HG03457 (cell line): ENCODE measurements at regions not wholly inside any gene's neighbourhood (a gene's known extent, or its start where the extent isn't known, plus 50 kb on each side); places are given as distances from the start of the nearest gene placed in this dataset.

Source experiments
- ATAC-seq: cut with Tn5 transposase; IDR thresholded peaks from one replicate; pipeline ENCODE4 v1.9.1; 2021; ENCODE audit warnings: moderate number of reproducible peaks; ENCODE audit not compliant: unreplicated experiment

DNA sequence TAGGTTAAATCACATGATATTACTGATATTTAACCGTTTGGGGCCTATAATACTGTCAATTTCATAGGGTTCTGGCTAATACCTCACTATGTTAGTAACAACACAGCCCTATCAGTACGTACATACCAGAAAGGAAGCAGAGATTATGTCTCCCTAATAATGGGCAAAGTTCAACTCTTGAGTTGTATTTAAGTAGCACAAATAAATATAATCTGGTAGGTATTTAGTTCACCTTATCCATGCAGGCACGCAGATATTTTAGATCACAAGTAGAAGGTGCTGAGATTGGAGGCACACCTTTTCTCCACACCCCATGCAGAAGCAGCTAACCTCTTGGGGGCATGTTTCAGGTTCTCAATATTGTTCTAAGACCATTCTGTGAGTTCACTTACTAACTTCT, 118.9 kb downstream of the IRS1 start:
- ATAC-seq, result no peak

DNA sequence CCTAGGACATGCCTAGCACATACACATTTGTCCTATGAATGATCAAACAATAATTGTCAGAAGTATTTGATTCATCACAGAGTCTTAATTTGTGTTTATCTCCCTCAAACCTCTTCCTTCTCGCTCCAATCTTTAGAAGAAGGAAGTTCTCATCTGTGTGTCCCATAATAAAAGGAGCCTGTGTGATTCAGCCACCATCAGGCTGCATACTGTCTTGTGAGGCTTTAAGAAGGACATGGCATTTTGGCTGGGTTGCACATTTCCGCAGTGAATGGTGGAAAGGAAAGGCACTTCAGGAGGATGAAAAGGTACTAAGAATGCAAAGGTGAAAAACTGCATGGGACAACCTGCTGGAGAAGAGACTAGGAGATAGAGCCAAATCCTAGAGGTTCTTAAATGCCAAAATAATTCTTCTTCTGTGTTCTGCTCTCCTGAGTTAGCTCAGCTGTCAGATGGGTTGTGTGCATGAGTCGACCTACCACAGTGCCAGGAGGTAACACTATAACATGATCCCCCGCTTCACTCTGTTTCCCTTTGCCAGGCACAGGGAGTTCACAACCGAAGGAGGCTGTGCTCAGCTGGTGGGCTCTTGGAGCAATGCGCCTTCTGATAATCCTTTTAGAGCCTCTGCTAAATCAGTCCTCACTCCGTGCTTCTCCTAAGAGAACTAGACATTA, 120.1 kb downstream of the IRS1 start:
- no peak for ATAC-seq

DNA sequence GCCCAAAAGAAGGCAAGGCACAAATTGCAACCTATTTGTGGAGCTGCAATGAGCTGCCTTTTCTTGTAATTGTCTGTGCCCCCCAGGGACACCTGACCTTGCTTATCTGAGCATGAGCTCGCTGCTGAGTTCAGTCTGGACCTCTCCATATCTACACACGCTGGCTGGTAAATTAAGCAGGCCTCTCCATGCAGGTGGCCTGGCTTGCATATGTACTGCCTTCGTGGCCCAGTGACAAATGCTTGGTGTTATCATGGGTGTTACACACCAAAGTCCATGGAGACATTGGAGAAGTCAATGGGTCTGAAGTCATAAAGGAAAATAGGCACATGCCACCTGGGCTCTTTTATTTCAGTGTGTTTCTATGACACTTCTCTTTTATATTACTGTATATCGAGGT, 121.2 kb downstream of the IRS1 start:
- no peak for ATAC-seq

DNA sequence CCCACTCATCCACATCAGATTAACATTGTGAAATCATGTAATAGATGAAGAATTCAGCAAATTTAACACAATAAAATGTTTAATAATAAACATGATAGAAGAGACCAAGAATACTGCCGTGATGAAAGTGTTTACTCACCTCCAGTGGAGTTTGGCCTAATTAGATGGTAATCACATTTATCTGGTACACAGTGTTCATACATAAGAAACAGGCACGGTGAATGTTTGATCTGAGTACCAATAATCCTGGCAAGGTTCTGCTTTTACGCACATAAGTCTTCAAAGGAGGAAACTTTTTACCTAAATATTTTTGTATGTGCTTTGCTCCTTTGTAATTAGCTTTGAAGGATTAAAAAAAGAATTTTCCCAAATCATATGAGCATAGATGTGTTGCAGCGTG, 122.5 kb downstream of the IRS1 start:
- ATAC-seq, result no peak

DNA sequence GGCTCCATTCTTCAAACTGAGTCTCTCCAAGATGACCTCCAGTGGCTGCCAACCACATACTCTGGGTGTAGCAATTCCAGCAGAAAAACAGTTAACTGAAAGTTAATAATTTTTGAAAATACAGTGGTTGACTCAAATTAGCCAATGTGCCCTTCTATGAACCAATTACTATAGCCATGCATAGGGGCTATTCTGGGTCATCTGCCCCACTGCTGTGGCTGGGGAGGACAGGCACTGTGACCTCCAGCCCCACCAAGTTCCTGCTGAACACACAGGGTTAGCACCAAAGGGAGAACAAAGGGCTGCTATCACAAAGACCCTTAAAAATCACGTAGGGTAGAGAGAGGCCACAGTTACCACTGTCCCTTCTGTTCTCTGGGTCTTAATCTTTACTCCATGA, 123.0 kb downstream of the IRS1 start:
- ATAC-seq, result no peak

DNA sequence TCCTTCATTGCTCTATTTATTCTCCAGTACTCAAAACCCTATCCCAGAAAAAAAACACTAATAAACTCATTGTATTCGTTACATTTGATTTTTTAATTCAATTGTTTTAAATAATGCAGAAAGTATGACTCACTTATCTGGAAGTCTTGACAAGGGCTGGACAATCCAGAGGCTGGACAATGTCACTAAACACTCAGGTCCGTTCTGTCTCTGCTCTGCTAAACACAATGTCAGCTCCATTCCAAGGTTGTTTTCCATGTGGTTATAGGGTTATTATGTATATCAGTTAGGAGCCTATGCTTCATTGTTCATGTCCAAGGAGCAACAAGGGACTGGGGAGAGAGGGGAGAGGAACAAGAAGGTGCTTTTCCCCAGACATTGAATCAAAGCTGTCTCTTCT, 125.5 kb downstream of the IRS1 start:
- ATAC-seq, result no peak

DNA sequence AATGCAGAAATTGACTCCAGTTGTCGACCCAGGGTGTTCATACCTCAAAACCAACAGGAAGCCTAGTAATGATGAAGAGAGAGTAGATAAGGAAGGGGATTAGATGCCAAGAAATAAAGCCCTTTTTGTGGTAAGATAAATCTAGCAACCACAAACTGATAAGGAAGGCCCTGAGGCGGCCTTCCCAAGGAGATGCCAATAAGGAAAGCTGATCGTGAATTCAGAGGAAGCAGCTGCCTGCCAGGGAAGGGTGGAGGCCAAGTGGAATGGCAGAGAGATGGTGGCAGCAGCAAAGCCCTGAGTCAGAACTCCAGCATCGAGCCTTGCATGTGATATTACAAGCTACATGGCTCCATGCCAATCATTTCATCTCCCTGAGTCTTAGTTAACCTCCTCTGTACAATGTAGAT, 126.3 kb downstream of the IRS1 start:
- no peak for ATAC-seq

DNA sequence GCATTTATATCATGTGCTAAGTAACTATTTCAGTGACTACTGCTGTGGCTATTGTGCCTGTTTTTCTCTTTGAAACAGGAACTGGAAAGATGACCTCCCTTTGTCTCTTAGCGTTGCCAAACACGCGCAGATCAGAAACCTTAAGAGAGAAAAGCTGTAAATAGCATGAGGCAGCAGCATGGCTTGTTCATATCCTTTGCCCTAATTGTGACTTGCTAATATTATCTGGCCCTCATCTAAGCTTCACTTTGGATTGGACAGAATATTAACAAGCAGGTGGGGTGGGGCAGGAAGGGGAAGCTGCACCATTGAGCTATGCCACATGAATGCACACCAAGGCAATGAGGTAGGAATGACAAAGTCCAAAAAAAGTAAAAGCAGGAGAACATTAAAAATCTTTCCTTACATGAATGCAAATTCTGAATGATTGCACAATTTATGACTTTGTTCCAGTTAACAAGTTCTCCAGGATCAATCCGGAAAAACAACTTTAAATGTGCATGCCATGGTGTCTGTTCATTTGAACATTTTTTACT, 128.4 kb downstream of the IRS1 start:
- ATAC-seq, result no peak

DNA sequence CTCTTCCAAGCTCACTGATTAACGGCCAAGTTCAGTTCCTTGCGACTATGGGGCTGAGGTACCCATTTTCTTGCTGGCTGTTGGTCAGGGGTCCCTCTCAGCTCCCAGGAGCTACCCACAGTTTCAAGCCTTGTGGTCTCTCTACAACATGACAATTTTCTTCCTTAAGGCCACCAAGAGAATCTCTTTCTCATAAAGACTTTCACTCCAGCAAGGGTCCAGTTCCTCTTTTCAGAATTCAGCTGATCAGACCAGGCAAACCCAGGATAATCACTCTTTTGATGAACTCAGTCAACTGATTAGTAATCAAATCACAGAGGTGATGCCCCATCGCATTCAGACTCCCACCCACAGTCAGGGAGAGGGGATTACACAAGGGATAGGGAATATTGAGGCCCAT, 129.7 kb downstream of the IRS1 start:
- ATAC-seq, result no peak

DNA sequence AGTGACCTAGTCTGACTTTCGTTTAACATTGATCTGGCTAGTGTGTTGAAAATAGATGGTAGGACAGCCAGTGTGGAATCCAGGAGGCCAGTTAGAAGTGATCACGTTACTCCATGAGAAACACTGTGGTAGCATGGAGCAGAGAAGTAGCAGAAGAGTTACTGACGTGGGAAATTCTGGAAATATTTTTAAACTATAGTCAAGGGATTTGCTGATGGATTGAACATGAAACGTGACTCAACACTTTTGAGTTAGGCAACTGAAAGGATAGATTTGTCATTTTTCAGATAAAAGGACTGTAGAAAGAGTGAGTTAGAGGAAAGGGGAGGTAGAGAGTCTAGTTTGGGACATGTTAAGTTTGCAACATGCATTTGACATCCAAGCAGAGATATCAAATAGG, 130.4 kb downstream of the IRS1 start:
- no peak for ATAC-seq

DNA sequence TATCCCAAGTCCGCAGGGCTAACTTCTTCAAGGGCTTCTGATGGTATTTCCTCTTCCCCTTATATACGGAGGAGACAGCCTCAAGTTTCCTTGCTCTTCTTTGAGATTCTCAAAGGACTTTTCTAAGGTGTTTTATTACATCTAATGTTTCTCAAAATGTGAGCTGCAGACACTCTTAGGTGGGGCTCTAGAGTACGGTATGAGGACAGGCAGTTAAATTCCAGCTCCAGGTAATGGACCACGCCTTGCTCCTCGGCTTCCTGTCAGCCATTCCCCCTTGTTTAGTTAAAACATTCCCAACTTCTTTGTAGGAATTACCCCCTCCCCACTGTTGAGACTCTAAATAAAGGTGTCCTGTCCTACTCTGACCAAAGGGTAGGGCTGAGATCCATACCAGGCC, 131.9 kb downstream of the IRS1 start:
- no peak for ATAC-seq

DNA sequence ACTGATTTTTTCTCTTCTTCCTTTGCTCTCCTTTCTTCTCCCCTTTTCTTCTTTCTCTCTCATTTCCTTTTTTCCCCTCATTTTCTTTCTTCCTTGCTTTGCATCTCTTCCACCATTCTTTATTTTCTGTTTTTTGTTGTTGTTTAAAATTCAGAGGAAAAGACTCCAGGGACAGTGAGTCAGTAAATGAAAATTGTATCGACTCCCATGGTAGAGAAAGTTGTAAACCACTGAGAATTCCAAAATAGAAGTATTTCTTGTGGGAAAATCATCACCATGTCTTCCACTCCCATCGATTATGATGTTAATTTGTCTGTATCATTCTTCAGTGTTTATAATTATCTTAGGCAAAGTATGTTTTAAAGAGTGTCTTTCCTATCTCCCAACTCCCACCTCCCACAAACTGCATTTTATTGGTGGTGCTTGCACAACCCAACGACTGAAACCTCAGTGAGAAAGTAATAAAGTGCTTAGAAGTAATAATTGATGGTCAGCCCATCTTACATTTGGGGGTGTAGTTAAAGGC, 134.3 kb downstream of the IRS1 start:
- ATAC-seq, result no peak

DNA sequence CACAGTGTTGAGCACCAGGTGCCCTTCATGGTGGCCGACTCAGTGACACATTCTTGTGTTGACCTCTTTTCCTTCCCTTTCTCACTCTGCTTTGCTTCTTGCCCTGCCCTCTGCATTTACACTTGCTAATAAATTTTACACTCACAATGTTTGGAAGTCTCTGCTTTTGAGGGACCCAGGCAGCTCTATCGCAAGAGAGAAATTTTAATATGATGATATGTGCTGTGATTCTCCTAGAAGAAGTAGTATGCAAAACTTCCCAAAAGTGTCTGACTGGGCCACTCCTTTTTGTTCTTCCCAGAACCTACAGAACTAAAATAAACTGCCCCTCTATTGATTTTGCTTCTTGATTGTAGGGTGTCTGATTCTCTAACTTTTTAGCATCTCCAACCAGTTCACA, 135.0 kb downstream of the IRS1 start:
- ATAC-seq, result no peak

DNA sequence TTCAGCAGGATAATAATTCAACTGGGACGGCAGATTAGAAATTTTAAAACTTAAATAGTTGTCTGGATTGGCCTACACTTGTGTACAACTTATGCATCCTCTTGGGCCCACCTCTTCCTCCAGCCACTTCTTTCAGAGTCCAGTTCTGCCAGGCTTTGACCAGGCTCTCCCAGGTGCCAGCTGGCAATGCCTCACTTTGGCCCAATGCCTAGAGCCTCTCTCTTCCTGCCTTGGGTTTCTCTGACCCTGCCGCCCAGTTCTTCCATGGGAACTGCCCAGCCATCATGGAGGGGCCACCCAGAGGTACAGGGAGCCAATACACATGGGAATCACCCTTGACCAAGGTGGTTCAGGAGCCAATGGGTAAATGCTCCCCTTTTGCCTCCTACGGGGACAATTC, 135.5 kb downstream of the IRS1 start:
- no peak for ATAC-seq

DNA sequence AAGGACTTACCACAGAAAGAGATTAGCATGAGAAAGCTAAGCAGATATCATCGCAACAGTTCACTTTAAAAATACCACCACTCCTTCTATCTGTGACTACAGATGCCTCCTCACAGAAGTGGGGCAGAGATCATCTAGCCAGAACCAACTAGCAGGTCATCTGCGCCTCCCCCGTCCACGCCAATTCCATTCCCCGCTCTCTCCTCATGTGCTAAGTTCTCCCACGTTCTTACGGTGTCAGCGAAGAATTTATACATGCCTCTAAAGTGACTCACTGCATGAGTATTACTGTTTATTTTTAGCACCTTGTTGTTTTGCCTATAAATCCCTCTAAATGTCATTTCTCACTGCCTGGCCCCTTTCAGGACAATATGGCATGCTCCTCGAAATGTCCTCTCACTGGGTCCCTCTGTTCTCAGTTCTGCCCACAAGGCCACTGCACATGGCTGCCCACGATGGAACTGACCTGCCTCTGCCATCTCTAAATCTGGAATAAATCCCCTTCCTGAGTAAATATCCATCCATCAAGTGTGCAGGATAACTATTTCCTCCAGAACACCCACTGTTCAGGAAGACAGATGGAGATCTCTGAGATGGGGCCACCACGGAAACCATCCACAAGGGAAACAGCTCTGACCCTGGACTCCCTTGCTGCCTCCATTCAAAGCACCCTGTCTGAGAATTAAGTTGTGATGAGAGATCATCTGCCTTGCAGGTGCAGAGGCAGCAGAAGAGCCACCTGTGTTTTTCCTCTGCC, 137.7 kb downstream of the IRS1 start:
- no peak for ATAC-seq

DNA sequence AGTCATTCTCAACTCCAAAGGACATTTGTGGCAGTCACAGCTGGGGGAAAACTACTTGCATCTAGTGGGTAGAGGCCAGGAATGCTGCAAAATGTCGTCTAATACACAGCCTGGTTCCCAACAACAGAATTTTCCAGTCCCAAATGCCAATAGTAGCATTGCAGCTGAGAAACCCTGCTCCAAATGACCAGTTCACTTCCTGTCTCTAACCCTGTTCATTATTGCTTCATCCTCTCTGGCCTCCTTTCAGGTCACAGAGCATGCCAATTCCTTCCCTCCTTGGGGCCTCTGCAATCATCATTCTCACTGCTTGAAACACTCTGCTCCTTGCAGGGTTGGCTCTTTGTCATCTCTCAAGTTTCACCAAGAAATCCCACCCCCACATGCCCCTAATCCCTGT, 139.1 kb downstream of the IRS1 start:
- no peak for ATAC-seq

DNA sequence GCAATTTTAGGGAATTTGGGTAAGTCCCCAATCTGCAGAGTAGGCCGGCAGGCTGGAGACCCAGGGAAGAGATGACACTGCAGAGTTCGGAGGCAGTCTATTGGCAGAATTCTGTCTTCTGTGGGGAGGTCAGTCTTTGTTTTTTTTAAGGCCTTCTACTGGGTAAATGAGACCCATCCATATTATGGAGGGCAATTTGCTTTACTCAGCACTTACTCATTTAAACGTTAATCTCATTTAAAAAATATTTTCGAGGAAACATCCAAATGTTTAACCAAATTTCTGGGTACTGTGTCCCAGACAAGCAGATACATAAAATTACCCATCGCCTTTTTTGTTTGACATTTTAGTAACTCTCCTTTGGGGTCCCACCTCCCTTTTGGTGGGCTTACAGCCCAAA, 139.5 kb downstream of the IRS1 start:
- no peak for ATAC-seq

DNA sequence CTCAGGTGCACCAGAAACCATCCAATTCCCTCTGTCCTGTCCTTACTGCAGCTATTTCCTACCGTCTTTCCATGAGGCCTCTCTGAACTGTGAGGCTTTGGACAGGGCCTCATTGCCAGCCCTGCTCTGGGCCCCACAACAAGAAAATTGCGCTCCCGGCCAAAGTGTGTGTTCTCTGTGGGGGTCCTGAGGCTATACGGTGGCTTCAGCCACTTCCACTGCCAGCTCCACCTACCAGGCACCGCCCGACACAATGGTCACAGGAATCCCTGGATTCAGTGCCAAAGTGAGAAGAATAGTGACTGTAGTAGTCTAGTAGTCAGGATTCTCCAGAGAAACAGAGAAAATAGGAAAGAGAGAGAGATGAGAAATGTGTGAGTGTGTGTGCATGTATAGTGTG, 140.2 kb downstream of the IRS1 start:
- no peak for ATAC-seq

DNA sequence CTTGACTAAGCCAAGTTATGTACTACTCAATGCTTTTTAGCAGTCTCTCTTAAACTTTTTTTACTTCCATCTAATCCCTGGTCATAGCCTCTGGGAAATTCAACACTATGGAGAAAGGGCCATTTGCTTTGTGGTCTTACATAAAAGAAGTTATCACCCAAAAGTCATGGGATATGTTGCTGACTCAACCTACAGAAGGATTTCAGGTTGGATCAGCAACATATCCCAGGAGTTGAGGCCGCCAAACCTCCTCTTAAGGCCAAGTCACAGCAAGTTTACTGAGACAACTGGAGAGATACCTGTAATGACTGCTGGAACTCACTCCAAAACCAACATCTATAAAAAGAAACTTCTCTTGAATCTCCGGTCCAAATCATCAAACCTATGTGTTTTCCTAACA, 141.1 kb downstream of the IRS1 start:
- no peak for ATAC-seq

DNA sequence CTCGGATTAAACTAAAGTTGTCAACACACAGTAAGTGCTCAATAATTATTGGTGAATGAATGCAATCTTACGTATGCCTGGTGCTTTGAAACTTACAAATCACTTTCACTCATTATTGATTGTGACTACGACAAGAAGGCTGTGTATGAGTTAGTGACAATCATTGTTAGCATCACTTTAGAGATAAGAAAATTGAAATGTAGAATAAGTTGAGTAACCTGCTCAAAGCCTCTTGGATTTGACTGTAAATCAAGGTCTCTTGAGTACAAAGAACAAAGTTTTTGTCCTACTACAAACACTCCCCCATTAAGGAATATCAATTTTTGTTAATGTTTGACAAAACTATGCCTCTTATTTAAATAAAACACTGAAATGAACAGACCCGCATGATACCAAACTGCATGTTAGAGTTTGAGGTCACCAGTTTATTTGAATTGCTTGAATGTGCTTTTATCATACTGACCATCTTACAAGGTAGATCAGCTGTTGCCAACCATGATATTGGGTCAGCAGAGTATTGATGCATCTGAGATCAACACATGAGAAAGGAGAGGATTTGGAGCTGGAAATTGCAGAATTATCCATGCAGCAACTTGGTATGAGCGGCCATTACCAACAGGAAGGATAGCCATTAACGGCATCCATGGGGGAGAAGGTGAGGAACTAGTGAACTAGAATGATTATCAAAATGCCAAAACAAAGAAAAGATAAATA, 142.1 kb downstream of the IRS1 start:
- no peak for ATAC-seq

DNA sequence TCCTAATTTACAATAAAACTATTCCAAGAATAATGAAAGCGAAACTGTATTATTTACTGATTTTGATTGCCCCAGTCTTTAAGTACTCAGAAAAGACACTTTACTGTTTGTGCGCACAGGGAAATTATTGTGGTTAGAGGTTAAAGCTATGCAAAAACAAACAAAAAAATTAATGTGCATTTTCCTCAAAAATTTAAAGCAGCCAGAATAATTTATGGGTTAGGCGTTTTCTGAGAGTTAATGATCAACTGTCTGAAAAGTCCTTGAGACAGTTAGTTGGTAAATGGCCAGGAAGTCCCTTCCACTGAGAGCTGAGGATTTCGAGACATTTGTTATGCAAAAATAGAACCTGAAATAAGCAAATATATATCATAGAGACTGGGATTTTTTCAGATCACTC, 143.3 kb downstream of the IRS1 start:
- no peak for ATAC-seq

DNA sequence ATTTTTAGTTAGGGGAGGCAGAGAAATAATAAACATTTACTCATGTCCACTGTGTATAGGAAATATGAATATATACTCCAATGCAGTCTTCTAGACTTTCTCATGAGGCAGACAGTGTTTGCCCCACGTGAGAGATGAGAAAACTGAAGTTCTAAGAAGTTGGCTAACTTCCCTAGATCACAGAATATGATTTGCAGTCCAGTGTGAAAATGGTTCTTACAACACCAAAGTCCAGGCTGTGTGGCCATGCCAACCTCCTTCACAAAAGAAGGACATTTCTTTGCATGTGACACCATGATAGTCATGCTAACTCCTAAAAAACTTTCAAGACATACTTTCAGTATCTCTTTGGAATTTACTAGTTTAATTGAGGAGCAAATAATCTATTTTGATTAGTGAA, 143.7 kb downstream of the IRS1 start:
- no peak for ATAC-seq
